A673 (cell line): ENCODE measurements at regions not wholly inside any gene's neighbourhood (a gene's known extent, or its start where the extent isn't known, plus 50 kb on each side); places are given as distances from the start of the nearest gene placed in this dataset.

Source experiments
- BruUV-seq: library from RNA; stranded (reverse); fragments of 400-500 nt; replicated peaks from 2 replicates; lab custom pipeline; 2021; lab: Mats Ljungman, UMichigan
- CTCF ChIA-PET: fragments of 300-600 bp; sonication (Branson Sonifier 250); formaldehyde crosslinking; loops from one replicate; lab custom pipeline; 2022; ENCODE audit warnings: antibody characterized with exemption; lab: Charles Lee
- POLR2A ChIA-PET: fragments of 300-600 bp; sonication (Branson Sonifier 250); formaldehyde crosslinking; loops from one replicate; lab custom pipeline; 2022; ENCODE audit warnings: antibody characterized with exemption; ENCODE audit not compliant: low non-redundant PET; lab: Charles Lee
- DNase-seq: peaks from one replicate; pipeline ENCODE4 v3.0.0-alpha.2; 2015; ENCODE audit warnings: low spot score
- H3K27ac ChIP-seq: fragments of 200-600 bp; sonication (generic); 2 replicates; pipeline ENCODE4 v1.5.1; 2016; ENCODE audit warnings: mixed run types, low read depth, mild to moderate bottlenecking, mixed read lengths, antibody characterized with exemption, low read length; ENCODE audit not compliant: poor library complexity, severe bottlenecking
- H3K27me3 ChIP-seq: fragments of 200-600 bp; sonication (generic); replicated peaks from 2 replicates; pipeline ENCODE4 v1.6.1; 2017; ENCODE audit warnings: mixed run types, low read depth, mild to moderate bottlenecking, mixed read lengths, antibody characterized with exemption, low read length; ENCODE audit not compliant: insufficient read depth, poor library complexity
- H3K36me3 ChIP-seq: fragments of 200-600 bp; sonication (generic); 2 replicates; pipeline ENCODE4 v1.6.1; 2016; ENCODE audit warnings: mixed run types, mild to moderate bottlenecking, mixed read lengths, antibody characterized with exemption, low read length; ENCODE audit not compliant: insufficient read depth, poor library complexity, severe bottlenecking
- H3K4me1 ChIP-seq: fragments of 200-600 bp; sonication (generic); 2 replicates; pipeline ENCODE4 v1.6.1; 2017; ENCODE audit warnings: mixed run types, mild to moderate bottlenecking, mixed read lengths, antibody characterized with exemption, low read length; ENCODE audit not compliant: insufficient read depth, poor library complexity, severe bottlenecking
- H3K4me3 ChIP-seq: fragments of 200-600 bp; sonication (generic); 2 replicates; pipeline ENCODE4 v1.5.1; 2016; ENCODE audit warnings: low read depth, mixed run types, mild to moderate bottlenecking, mixed read lengths, low read length; ENCODE audit not compliant: poor library complexity, severe bottlenecking
- H3K9me3 ChIP-seq: fragments of 200-600 bp; sonication (generic); 2 replicates; pipeline ENCODE4 v1.6.1; 2016; ENCODE audit warnings: mixed run types, low read depth, mild to moderate bottlenecking, mixed read lengths, antibody characterized with exemption, low read length; ENCODE audit not compliant: poor library complexity, severe bottlenecking
- CTCF ChIP-seq: fragments of 300-800, 200-600 bp; sonication (generic); conservative IDR thresholded peaks from 2 replicates; pipeline ENCODE4 v1.5.1; 2017; ENCODE audit warnings: low read depth, mild to moderate bottlenecking, antibody characterized with exemption, low read length, moderate library complexity, mixed read lengths
- EZH2 ChIP-seq: fragments of 200-600 bp; sonication (generic); IDR thresholded peaks from 2 replicates; pipeline ENCODE4 v1.6.1; 2017; ENCODE audit warnings: borderline replicate concordance, low read depth, mild to moderate bottlenecking, mixed read lengths, antibody characterized with exemption, low read length; ENCODE audit not compliant: poor library complexity, severe bottlenecking
- intact Hi-C: fragments of 100-400 bp; cut with micrococcal nuclease; formaldehyde crosslinking; loops from one replicate; pipeline ENCODE4 v1.10.0; 2022; ENCODE audit not compliant: unreplicated experiment

GRCh38 chr12:83656004-83656403 lies 969.3 kb downstream of the TMTC2 start:
- H3K36me3 ChIP-seq = no peaks in the 10 kb centered on the region
- H3K27me3 ChIP-seq = no peaks in the 10 kb centered on the region
- ChIA-PET CTCF (no interaction called here), POLR2A (no interaction called here)
- H3K4me1 ChIP-seq = no peaks in the 10 kb centered on the region
- intact Hi-C loops = no loop called here
- no peak overlapping the region for H3K4me3 ChIP-seq
- TF ChIP-seq CTCF (no peak), EZH2 (no peak)
- H3K9me3 ChIP-seq = peaks cover 9% of the 10 kb centered on the region
- no peak overlapping the region for H3K27ac ChIP-seq
- DNase-seq = no peak
- no TSS peak for BruUV-seq

- H3K27me3 ChIP-seq = no peaks in the 10 kb centered on the region
- intact Hi-C loops = no loop called here
- no peak overlapping the region for H3K27ac ChIP-seq
- ChIA-PET POLR2A (interaction anchor here (0.5 kb wide), 1 partner anchor 612 kb away, joined by 3 read pairs; no protein-coding TSS in a partner anchor), CTCF (no interaction called here)
- TF ChIP-seq EZH2 = no peak
- TF ChIP-seq CTCF = no peak
- no peaks in the 10 kb centered on the region for H3K36me3 ChIP-seq
- no peaks in the 10 kb centered on the region for H3K9me3 ChIP-seq
- BruUV-seq = no TSS peak
- DNase-seq = no peak
- no peak overlapping the region for H3K4me3 ChIP-seq
- no peaks in the 10 kb centered on the region for H3K4me1 ChIP-seq
Measured at GRCh38 chr12:83642205-83642604, 955.5 kb downstream of the TMTC2 start.

- Histone ChIP-seq H3K4me1 (no peaks in the 10 kb centered on the region), H3K4me3 (no peak overlapping the region), H3K36me3 (no peaks in the 10 kb centered on the region), H3K9me3 (no peaks in the 10 kb centered on the region), H3K27ac (no peak overlapping the region), H3K27me3 (no peaks in the 10 kb centered on the region)
- intact Hi-C loops = no loop called here
- TF ChIP-seq CTCF = no peak
- no peak for TF ChIP-seq EZH2
- no TSS peak for BruUV-seq
- no peak for DNase-seq
- ChIA-PET POLR2A (interaction anchor here (0.5 kb wide), 1 partner anchor 613 kb away, joined by 3 read pairs; no protein-coding TSS in a partner anchor), CTCF (no interaction called here)
Measured at GRCh38 chr12:83641789-83642188, 955.1 kb downstream of the TMTC2 start.
